ENCODE measurements at regions not wholly inside any gene's neighbourhood (a gene's known extent, or its start where the extent isn't known, plus 50 kb on each side); places are given as distances from the start of the nearest gene placed in this dataset.

GRCh38 chr1:222914861-222915632 lies 100.2 kb downstream of the DISP1 start:
- TF ChIP-seq HMGXB4 (CRISPR knock-in tag; IDR thresholded peaks at IDR 0.05; ENCODE audit: borderline replicate concordance) (no peak), FOSL2 (IDR thresholded peaks at IDR 0.05) (no peak), FOSL2 (CRISPR knock-in tag; IDR thresholded peaks at IDR 0.05) (peak; percentile 54), MYC (IDR thresholded peaks at IDR 0.05; ENCODE audit: borderline replicate concordance, low read length) (no peak), CTCF (IDR thresholded peaks at IDR 0.05) (no peak), PBX3 (IDR thresholded peaks at IDR 0.05) (no peak)
